ENCODE measurements at regions not wholly inside any gene's neighbourhood (a gene's known extent, or its start where the extent isn't known, plus 50 kb on each side); places are given as distances from the start of the nearest gene placed in this dataset.

- TF ChIP-seq CTCF (conservative IDR thresholded peaks at IDR 0.05; ENCODE audit: low read length) = no peak
- no peak for TF ChIP-seq EZH2phosphoT487 (IDR thresholded peaks at IDR 0.05; ENCODE audit: borderline replicate concordance, low read depth, low read length)
Measured at GRCh38 chr2:37441055-37441454, 96.6 kb downstream of the QPCT start.
